B cell (primary cell): ENCODE measurements at regions not wholly inside any gene's neighbourhood (a gene's known extent, or its start where the extent isn't known, plus 50 kb on each side); places are given as distances from the start of the nearest gene placed in this dataset.

Experiments
- ATAC-seq: fragments of 200-7000 bp; cut with Tn5 transposase; one replicate; pipeline ENCODE4 v1.10.0; 2021; ENCODE audit warnings: low read depth, mild to moderate bottlenecking, moderate number of reproducible peaks, moderate library complexity
- CTCF ChIA-PET: fragments of 350-600 bp; sonication (Branson Sonifier 250); formaldehyde crosslinking; loops from one replicate; lab custom pipeline; 2021; ENCODE audit warnings: antibody characterized with exemption, inconsistent platforms; lab: Charles Lee
- POLR2A ChIA-PET: fragments of 350-600 bp; sonication (Branson Sonifier 250); formaldehyde crosslinking; loops from one replicate; lab custom pipeline; 2021; ENCODE audit warnings: antibody characterized with exemption; lab: Charles Lee
- DNase-seq: peaks from one replicate; pipeline ENCODE4 v3.0.0; 2013
- H2AFZ ChIP-seq: 2 replicates; pipeline ENCODE4 v1.6.1; 2012; ENCODE audit warnings: mild to moderate bottlenecking, low read depth, low read length; ENCODE audit not compliant: insufficient read depth, poor library complexity, severe bottlenecking
- H3K27ac ChIP-seq, 2 donors: 1 replicate in 1 of 2; 2 replicates in 1 of 2; pipeline ENCODE4 v1.5.1; 2012 to 2013; ENCODE audit warnings: low read length in 2 of 2, mild to moderate bottlenecking in 2 of 2, moderate library complexity in 1 of 2
- H3K27me3 ChIP-seq, 4 experiments: fragments of 200-600 bp in 1 of 4; sonication (generic) in 1 of 4; replicated peaks in 1 of 4; 1 replicate in 2 of 4; 2 replicates in 2 of 4; pipeline versions ENCODE4 v1.6.1 to v1.7.0; 2013 to 2016; ENCODE audit warnings: low read length in 3 of 4, mild to moderate bottlenecking in 2 of 4, mixed read lengths in 1 of 4, moderate library complexity in 1 of 4; ENCODE audit not compliant: insufficient read depth in 4 of 4, control insufficient read depth in 3 of 4; ENCODE audit errors: control extremely low read depth in 1 of 4
- H3K36me3 ChIP-seq, 2 experiments: replicated peaks in 1 of 2; 1 replicate in 1 of 2; 2 replicates in 1 of 2; pipeline versions ENCODE4 v1.6.1 to v1.7.1; 2013; ENCODE audit warnings: low read length in 1 of 2; ENCODE audit not compliant: insufficient read depth in 2 of 2, control insufficient read depth in 1 of 2; ENCODE audit errors: control extremely low read depth in 1 of 2, extremely low read depth in 1 of 2
- H3K4me1 ChIP-seq, 2 donors: fragments of 200-600 bp in 1 of 2; sonication (generic) in 1 of 2; 1 replicate in 1 of 2; 2 replicates in 1 of 2; pipeline versions ENCODE4 v1.5.1 to v1.6.1; 2013 to 2017; ENCODE audit warnings: low read length in 2 of 2; ENCODE audit not compliant: control insufficient read depth in 2 of 2, insufficient read depth in 2 of 2
- H3K4me2 ChIP-seq: replicated peaks from 2 replicates; pipeline ENCODE3; 2012; ENCODE audit warnings: mild to moderate bottlenecking, low read depth, low read length; ENCODE audit not compliant: poor library complexity, severe bottlenecking
- H3K4me3 ChIP-seq, 5 experiments: fragments of 200-600 bp in 1 of 5; sonication (generic) in 1 of 5; 1 replicate in 3 of 5; 2 replicates in 2 of 5; pipeline versions ENCODE4 v1.5.1 to v1.7.0; 2011 to 2016; ENCODE audit warnings: low read length in 4 of 5, mild to moderate bottlenecking in 4 of 5, low read depth in 2 of 5, control low read depth in 1 of 5, moderate library complexity in 1 of 5; ENCODE audit not compliant: insufficient read depth in 1 of 5; ENCODE audit errors: control extremely low read depth in 1 of 5, extremely low read depth in 1 of 5
- H3K79me2 ChIP-seq: fragments of 200-600 bp; sonication (generic); one replicate; pipeline ENCODE4 v1.6.0; 2016; ENCODE audit warnings: low read length; ENCODE audit not compliant: control insufficient read depth, insufficient read depth
- H3K9ac ChIP-seq: fragments of 200-600 bp; sonication (generic); 2 replicates; pipeline ENCODE4 v1.6.1; 2017; ENCODE audit warnings: mild to moderate bottlenecking, low read length, moderate library complexity
- H3K9me3 ChIP-seq, 3 donors: one replicate each; pipeline versions ENCODE4 v1.6.1 to v1.7.1; 2013; ENCODE audit warnings: low read length in 2 of 3; ENCODE audit not compliant: control insufficient read depth in 2 of 3, insufficient read depth in 1 of 3; ENCODE audit errors: control extremely low read depth in 1 of 3
- H4K20me1 ChIP-seq: 2 replicates; pipeline ENCODE4 v1.6.0; 2012; ENCODE audit warnings: mild to moderate bottlenecking, low read length; ENCODE audit not compliant: insufficient read depth, control insufficient read depth, poor library complexity, severe bottlenecking
- H3K27ac Mint-ChIP-seq: one replicate; pipeline ENCODE4 v1.8.0; 2021; ENCODE audit warnings: mixed read lengths
- H3K27me3 Mint-ChIP-seq: one replicate; pipeline ENCODE4 v1.8.0; 2021; ENCODE audit warnings: mixed read lengths
- H3K4me1 Mint-ChIP-seq: one replicate; pipeline ENCODE4 v1.8.0; 2021; ENCODE audit warnings: mixed read lengths
- H3K4me3 Mint-ChIP-seq: one replicate; pipeline ENCODE4 v1.8.0; 2021; ENCODE audit warnings: mixed read lengths
- H3K9me3 Mint-ChIP-seq: one replicate; pipeline ENCODE4 v1.8.0; 2022; ENCODE audit warnings: mixed read lengths; ENCODE audit not compliant: insufficient read depth
- CTCF ChIP-seq: fragments of 200-600 bp; IDR thresholded peaks from one replicate; pipeline ENCODE4 v1.8.0; 2022; ENCODE audit warnings: antibody characterized with exemption, mild to moderate bottlenecking
- EZH2 ChIP-seq: IDR thresholded peaks from 2 replicates; pipeline ENCODE4 v1.6.1; 2012; ENCODE audit warnings: borderline replicate concordance, low read depth, mild to moderate bottlenecking, moderate library complexity, low read length; ENCODE audit not compliant: insufficient read depth, poor library complexity, severe bottlenecking
- WGBS: methylation state at CpG from one replicate; pipeline ENCODE4 v1.1.5; 2013; ENCODE audit warnings: missing lambda C conversion rate; ENCODE audit not compliant: insufficient coverage; 5-methylcytosine and 5-hydroxymethylcytosine counted together
- intact Hi-C: fragments of 100-400 bp; cut with micrococcal nuclease; formaldehyde crosslinking; loops from one replicate; pipeline ENCODE4 v1.10.0; 2022

DNA sequence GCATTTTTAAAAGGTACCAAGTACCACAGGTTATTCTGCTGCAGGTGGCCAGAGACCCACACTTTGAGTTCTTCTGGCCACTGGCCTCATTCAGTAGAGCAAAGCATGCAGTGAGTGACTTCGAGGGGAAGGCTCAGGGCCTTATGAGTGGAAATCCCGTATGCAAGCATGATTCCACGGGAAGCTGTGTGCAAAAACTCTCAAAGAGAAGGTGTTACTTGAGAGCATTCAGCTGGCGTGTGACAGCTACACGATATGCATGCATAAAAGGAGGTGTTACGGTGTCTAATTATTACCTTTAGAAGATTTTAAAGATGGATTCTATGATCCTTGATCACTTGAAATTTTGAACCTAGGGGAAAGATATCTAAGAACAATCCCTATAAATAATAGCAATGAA lies 160.3 kb downstream of the ENC1 start:
- Histone ChIP-seq H4K20me1 (no peaks in the 10 kb centered on the region), H3K27ac (no peak overlapping the region), H3K27me3 (no peaks in the 10 kb centered on the region), H2AFZ (no peak overlapping the region), H3K36me3 (no peaks in the 10 kb centered on the region), H3K9ac (no peak overlapping the region), H3K9me3 (no peaks in the 10 kb centered on the region), H3K4me3 (no peak overlapping the region), H3K4me1 (no peaks in the 10 kb centered on the region), H3K4me2 (no peak overlapping the region), H3K79me2 (no peaks in the 10 kb centered on the region)
- ChIA-PET POLR2A (no interaction called here), CTCF (no interaction called here)
- TF ChIP-seq CTCF (no peak), EZH2 (no peak)
- Mint-ChIP-seq H3K4me3 (no peak overlapping the region), H3K27ac (no peak overlapping the region), H3K27me3 (peaks cover 24% of the 10 kb centered on the region), H3K4me1 (peaks cover 2% of the 10 kb centered on the region), H3K9me3 (no peaks in the 10 kb centered on the region)
- intact Hi-C loops: no loop called here
- WGBS: 95% methylated on average over 4 of the region's 6 CpGs
- no peak for ATAC-seq
- no peak for DNase-seq

DNA sequence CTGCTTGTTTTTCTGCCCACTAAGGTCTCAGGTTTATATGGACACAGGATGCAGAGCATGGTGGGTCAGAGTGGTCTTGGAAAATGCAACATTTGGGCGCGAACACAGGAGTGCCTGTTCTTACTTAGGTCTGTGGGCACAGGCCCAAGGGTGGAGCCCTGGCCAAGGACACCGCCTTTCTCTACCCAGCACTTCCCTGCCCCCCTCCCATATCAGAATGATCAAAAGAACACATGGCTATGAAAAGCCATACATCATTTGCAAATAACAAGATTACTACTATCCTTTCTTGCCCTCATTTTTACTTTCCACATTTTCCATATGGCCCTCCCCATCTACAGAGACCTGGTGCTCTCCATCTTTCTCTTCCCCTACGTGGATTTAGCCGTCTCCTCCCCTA lies 162.2 kb downstream of the ENC1 start:
- intact Hi-C loops: no loop called here
- TF ChIP-seq CTCF (no peak), EZH2 (no peak)
- Histone ChIP-seq H2AFZ (no peak overlapping the region), H3K4me2 (no peak overlapping the region), H3K36me3 (no peaks in the 10 kb centered on the region), H3K9ac (no peak overlapping the region), H4K20me1 (no peaks in the 10 kb centered on the region), H3K27me3 (no peaks in the 10 kb centered on the region), H3K27ac (no peak overlapping the region), H3K4me1 (no peaks in the 10 kb centered on the region), H3K4me3 (no peak overlapping the region), H3K9me3 (no peaks in the 10 kb centered on the region), H3K79me2 (no peaks in the 10 kb centered on the region)
- Mint-ChIP-seq H3K27ac (no peak overlapping the region), H3K9me3 (no peaks in the 10 kb centered on the region), H3K27me3 (peaks cover 26% of the 10 kb centered on the region), H3K4me1 (peaks cover 2% of the 10 kb centered on the region), H3K4me3 (no peak overlapping the region)
- 66% methylated on average over 5 of the region's 5 CpGs for whole genome bisulfite sequencing
- ATAC-seq (no peak), DNase-seq (no peak)
- POLR2A ChIA-PET: no interaction called here
- CTCF ChIA-PET: no interaction called here
